ENCODE measurements at regions not wholly inside any gene's neighbourhood (a gene's known extent, or its start where the extent isn't known, plus 50 kb on each side); places are given as distances from the start of the nearest gene placed in this dataset.

GRCh38 chr3:30982416-30983075 is 88.1 kb upstream of the GADL1 start:
- no peak for DNase-seq (ENCODE audit: low read depth in 1 of 2, low spot score in 2 of 2)
- Histone ChIP-seq H3K9me3 (replicated peaks) (no peaks in the 10 kb centered on the region), H3K27ac (no peak overlapping the region), H3K27me3 (replicated peaks) (no peaks in the 10 kb centered on the region), H3K4me3 (no peak overlapping the region), H3K36me3 (no peaks in the 10 kb centered on the region), H3K4me1 (replicated peaks) (no peaks in the 10 kb centered on the region)

GRCh38 chr3:30984855-30985749 is 90.6 kb upstream of the GADL1 start:
- H3K9me3 ChIP-seq (replicated peaks), result no peaks in the 10 kb centered on the region
- no peak overlapping the region for H3K4me3 ChIP-seq
- no peaks in the 10 kb centered on the region for H3K4me1 ChIP-seq (replicated peaks)
- no peaks in the 10 kb centered on the region for H3K36me3 ChIP-seq
- H3K27ac ChIP-seq, result no peak overlapping the region
- no peak for DNase-seq (ENCODE audit: low read depth in 1 of 2, low spot score in 2 of 2)
- H3K27me3 ChIP-seq (replicated peaks), result no peaks in the 10 kb centered on the region

GRCh38 chr3:30986551-30986950 is 92.1 kb upstream of the GADL1 start:
- Histone ChIP-seq H3K27me3 (replicated peaks) (no peaks in the 10 kb centered on the region), H3K9me3 (replicated peaks) (no peaks in the 10 kb centered on the region), H3K27ac (no peak overlapping the region), H3K36me3 (no peaks in the 10 kb centered on the region), H3K4me1 (replicated peaks) (no peaks in the 10 kb centered on the region), H3K4me3 (no peak overlapping the region)
- no peak for DNase-seq (ENCODE audit: low read depth in 1 of 2, low spot score in 2 of 2)

- H3K4me3 ChIP-seq, result no peak overlapping the region
- DNase-seq (ENCODE audit: low read depth in 1 of 2, low spot score in 2 of 2), result no peak
- H3K4me1 ChIP-seq (replicated peaks), result no peaks in the 10 kb centered on the region
- H3K27me3 ChIP-seq (replicated peaks), result no peaks in the 10 kb centered on the region
- no peaks in the 10 kb centered on the region for H3K9me3 ChIP-seq (replicated peaks)
- H3K27ac ChIP-seq, result no peak overlapping the region
- no peaks in the 10 kb centered on the region for H3K36me3 ChIP-seq
These were observed 94.3 kb upstream of the GADL1 start for GRCh38 chr3:30988769-30989168.

GRCh38 chr3:30989276-30990030 is 95.0 kb upstream of the GADL1 start:
- no peak for DNase-seq (ENCODE audit: low read depth in 1 of 2, low spot score in 2 of 2)
- Histone ChIP-seq H3K27me3 (replicated peaks) (no peaks in the 10 kb centered on the region), H3K27ac (no peak overlapping the region), H3K36me3 (no peaks in the 10 kb centered on the region), H3K9me3 (replicated peaks) (no peaks in the 10 kb centered on the region), H3K4me1 (replicated peaks) (no peaks in the 10 kb centered on the region), H3K4me3 (no peak overlapping the region)

- H3K27ac ChIP-seq, result no peak overlapping the region
- H3K9me3 ChIP-seq (replicated peaks), result no peaks in the 10 kb centered on the region
- H3K4me1 ChIP-seq (replicated peaks), result no peaks in the 10 kb centered on the region
- no peak for DNase-seq (ENCODE audit: low read depth in 1 of 2, low spot score in 2 of 2)
- no peaks in the 10 kb centered on the region for H3K27me3 ChIP-seq (replicated peaks)
- no peaks in the 10 kb centered on the region for H3K36me3 ChIP-seq
- no peak overlapping the region for H3K4me3 ChIP-seq
These were observed 102.0 kb upstream of the GADL1 start for GRCh38 chr3:30996467-30996866.

- H3K27ac ChIP-seq, result peak overlapping the region; percentile 98
- H3K9me3 ChIP-seq (replicated peaks), result no peaks in the 10 kb centered on the region
- no peaks in the 10 kb centered on the region for H3K27me3 ChIP-seq (replicated peaks)
- DNase-seq (ENCODE audit: low read depth in 1 of 2, low spot score in 2 of 2), result no peak
- H3K4me3 ChIP-seq, result no peak overlapping the region
- peaks cover 26% of the 10 kb centered on the region for H3K4me1 ChIP-seq (replicated peaks)
- H3K36me3 ChIP-seq, result no peaks in the 10 kb centered on the region
These were observed 108.3 kb upstream of the GADL1 start for GRCh38 chr3:31002730-31003129.

GRCh38 chr3:31004025-31004678 is 109.7 kb upstream of the GADL1 start:
- DNase-seq (ENCODE audit: low read depth in 1 of 2, low spot score in 2 of 2), result peak; percentile 87 to 90
- Histone ChIP-seq H3K27me3 (replicated peaks) (no peaks in the 10 kb centered on the region), H3K27ac (peak overlapping the region; percentile 98), H3K4me1 (replicated peaks) (peaks cover 32% of the 10 kb centered on the region), H3K4me3 (no peak overlapping the region), H3K9me3 (replicated peaks) (no peaks in the 10 kb centered on the region), H3K36me3 (no peaks in the 10 kb centered on the region)

- Histone ChIP-seq H3K36me3 (no peaks in the 10 kb centered on the region), H3K9me3 (replicated peaks) (no peaks in the 10 kb centered on the region), H3K27ac (no peak overlapping the region), H3K4me1 (replicated peaks) (peaks cover 36% of the 10 kb centered on the region), H3K4me3 (no peak overlapping the region), H3K27me3 (replicated peaks) (no peaks in the 10 kb centered on the region)
- DNase-seq (ENCODE audit: low read depth in 1 of 2, low spot score in 2 of 2), result peak in 1 of 2 experiments; percentile 10
These were observed 114.5 kb upstream of the GADL1 start for GRCh38 chr3:31008994-31009393.

GRCh38 chr3:31009881-31010280 is 115.4 kb upstream of the GADL1 start:
- H3K4me3 ChIP-seq, result no peak overlapping the region
- peaks cover 39% of the 10 kb centered on the region for H3K4me1 ChIP-seq (replicated peaks)
- H3K9me3 ChIP-seq (replicated peaks), result no peaks in the 10 kb centered on the region
- peak overlapping the region; percentile 31 for H3K27ac ChIP-seq
- no peaks in the 10 kb centered on the region for H3K36me3 ChIP-seq
- DNase-seq (ENCODE audit: low read depth in 1 of 2, low spot score in 2 of 2), result no peak
- H3K27me3 ChIP-seq (replicated peaks), result no peaks in the 10 kb centered on the region

- Histone ChIP-seq H3K4me3 (no peak overlapping the region), H3K27me3 (replicated peaks) (no peaks in the 10 kb centered on the region), H3K36me3 (no peaks in the 10 kb centered on the region), H3K27ac (peak overlapping the region; percentile 31), H3K9me3 (replicated peaks) (no peaks in the 10 kb centered on the region), H3K4me1 (replicated peaks) (peaks cover 35% of the 10 kb centered on the region)
- peak in 1 of 2 experiments; percentile 30 for DNase-seq (ENCODE audit: low read depth in 1 of 2, low spot score in 2 of 2)
These were observed 116.0 kb upstream of the GADL1 start for GRCh38 chr3:31010491-31010890.

GRCh38 chr3:31011380-31011779 is 116.9 kb upstream of the GADL1 start:
- Histone ChIP-seq H3K36me3 (no peaks in the 10 kb centered on the region), H3K27me3 (replicated peaks) (no peaks in the 10 kb centered on the region), H3K4me3 (no peak overlapping the region), H3K9me3 (replicated peaks) (no peaks in the 10 kb centered on the region), H3K27ac (no peak overlapping the region), H3K4me1 (replicated peaks) (peaks cover 38% of the 10 kb centered on the region)
- no peak for DNase-seq (ENCODE audit: low read depth in 1 of 2, low spot score in 2 of 2)

- no peak overlapping the region for H3K27ac ChIP-seq
These were observed 118.6 kb upstream of the GADL1 start for GRCh38 chr3:31013090-31013489.

More at GRCh38 chr3:31013090-31013489, 118.6 kb upstream of the GADL1 start:
- H3K27me3 ChIP-seq (replicated peaks), result no peaks in the 10 kb centered on the region
- no peak overlapping the region for H3K4me3 ChIP-seq
- H3K9me3 ChIP-seq (replicated peaks), result no peaks in the 10 kb centered on the region
- peaks cover 40% of the 10 kb centered on the region for H3K4me1 ChIP-seq (replicated peaks)
- no peaks in the 10 kb centered on the region for H3K36me3 ChIP-seq
- DNase-seq (ENCODE audit: low read depth in 1 of 2, low spot score in 2 of 2), result no peak

All from SJSA1 (cell line).